K562 (cell line): ENCODE measurements at regions not wholly inside any gene's neighbourhood (a gene's known extent, or its start where the extent isn't known, plus 50 kb on each side); places are given as distances from the start of the nearest gene placed in this dataset.

ENCODE experiments used
- ATAC-seq: fragments of 200-7000 bp; cut with Tn5 transposase; 3 replicates; pipeline ENCODE4 v1.9.1; 2020; ENCODE audit warnings: moderate library complexity
- BruUV-seq: library from RNA; stranded (reverse); fragments of 400-500 nt; replicated peaks from 2 replicates; lab custom pipeline; 2021; lab: Mats Ljungman, UMichigan
- CTCF ChIA-PET: fragments of 300-600 bp; formaldehyde crosslinking; extraction: SDS; loops from one replicate; lab custom pipeline; 2021; ENCODE audit warnings: low intra/inter-chr PET ratio; lab: Yijun Ruan, JAX
- POLR2A ChIA-PET: fragments of 300-600, 350-650 bp; sonication (Branson Sonifier 250); formaldehyde crosslinking; extraction: SDS; loops from one replicate; lab custom pipeline; 2021; ENCODE audit warnings: antibody characterized with exemption, inconsistent platforms; lab: Yijun Ruan, JAX
- DNase-seq, 4 experiments: peaks; one replicate each; pipeline versions ENCODE4 v3.0.0 to v3.0.0-alpha.2; 2011 to 2018; ENCODE audit warnings: low spot score in 3 of 4, mixed read lengths in 3 of 4; ENCODE audit errors: extremely low read depth in 1 of 4
- FAIRE-seq: peaks from 2 replicates; lab custom pipeline; 2011; peaks lifted over from hg19 to GRCh38; lab: Jason Lieb, UNC
- H2AFZ ChIP-seq: 2 replicates; pipeline ENCODE4 v1.6.0; 2011; ENCODE audit warnings: low read depth, low read length, control low read depth, inconsistent platforms
- H3K27ac ChIP-seq: fragments of 200-600 bp; 3 replicates; pipeline ENCODE4 v1.8.0; 2011; ENCODE audit warnings: low read depth, mild to moderate bottlenecking, control low read depth, inconsistent platforms, low read length, moderate library complexity, mixed read lengths; ENCODE audit errors: extremely low read depth
- H3K27me3 ChIP-seq, 2 experiments: fragments of 300-600 bp in 1 of 2; 2 replicates in 1 of 2; 3 replicates in 1 of 2; pipeline versions ENCODE4 v1.6.0 to v1.8.0; 2011; ENCODE audit warnings: inconsistent platforms in 2 of 2, low read length in 2 of 2, mild to moderate bottlenecking in 1 of 2, mixed read lengths in 1 of 2, moderate library complexity in 1 of 2; ENCODE audit not compliant: control insufficient read depth in 2 of 2, insufficient read depth in 2 of 2
- H3K36me3 ChIP-seq: fragments of 300-600 bp; 3 replicates; pipeline ENCODE4 v1.8.0; 2011; ENCODE audit warnings: mild to moderate bottlenecking, low read length, inconsistent platforms; ENCODE audit not compliant: control insufficient read depth, insufficient read depth
- H3K4me1 ChIP-seq, 2 experiments: fragments of 200-600 bp in 1 of 2; replicated peaks in 1 of 2; 2 replicates in 1 of 2; 3 replicates in 1 of 2; pipeline versions ENCODE4 v1.5.1 to v1.8.0; 2011; ENCODE audit warnings: inconsistent platforms in 2 of 2, low read length in 2 of 2, mild to moderate bottlenecking in 1 of 2, mixed read lengths in 1 of 2, moderate library complexity in 1 of 2; ENCODE audit not compliant: control insufficient read depth in 2 of 2, insufficient read depth in 2 of 2
- H3K4me2 ChIP-seq: 2 replicates; pipeline ENCODE4 v1.6.1; 2011; ENCODE audit warnings: low read length, control low read depth, inconsistent platforms, mixed read lengths; ENCODE audit not compliant: insufficient read depth
- H3K4me3 ChIP-seq: fragments of 200-600 bp; sonication (generic), shearing (Covaris generic); 2 replicates; pipeline ENCODE4 v1.5.1; 2016; ENCODE audit warnings: control low read depth, inconsistent platforms
- H3K79me2 ChIP-seq: fragments of 200-600 bp; 3 replicates; pipeline ENCODE4 v1.8.0; 2011; ENCODE audit warnings: low read length, inconsistent platforms; ENCODE audit not compliant: control insufficient read depth, insufficient read depth
- H3K9ac ChIP-seq, 2 experiments: 2 replicates each; pipeline versions ENCODE4 v1.6.0 to v1.6.1; 2011; ENCODE audit warnings: low read depth in 2 of 2, low read length in 2 of 2, control low read depth in 1 of 2, inconsistent platforms in 1 of 2, mild to moderate bottlenecking in 1 of 2, mixed read lengths in 1 of 2; ENCODE audit not compliant: insufficient read depth in 1 of 2
- H3K9me1 ChIP-seq: one replicate; pipeline ENCODE4 v1.6.0; 2011; ENCODE audit warnings: inconsistent platforms, mild to moderate bottlenecking, low read length, moderate library complexity; ENCODE audit not compliant: control insufficient read depth, insufficient read depth
- H3K9me3 ChIP-seq: replicated peaks from 2 replicates; pipeline ENCODE4 v1.5.1; 2011; ENCODE audit warnings: low read depth, low read length, inconsistent platforms; ENCODE audit not compliant: control insufficient read depth, insufficient read depth
- H4K20me1 ChIP-seq: replicated peaks from 2 replicates; pipeline ENCODE4 v1.6.1; 2011; ENCODE audit warnings: low read length, inconsistent platforms, mixed read lengths; ENCODE audit not compliant: control insufficient read depth, insufficient read depth
- CBX5 ChIP-seq: IDR thresholded peaks from 2 replicates; pipeline ENCODE4 v1.6.1; 2014; ENCODE audit warnings: low read depth, borderline replicate concordance
- FOXM1 ChIP-seq, 2 experiments: fragments of 450-650 bp in 1 of 2; sonication (generic) in 1 of 2; formaldehyde crosslinking in 1 of 2; IDR thresholded peaks; 2 replicates each; pipeline versions ENCODE4 v1.6.1 to v1.9.0; 2017 to 2022; ENCODE audit warnings: low read depth in 2 of 2, mild to moderate bottlenecking in 2 of 2, missing genetic modification reagents in 1 of 2, moderate library complexity in 1 of 2
- HNRNPL ChIP-seq: fragments of 200-400 bp; formaldehyde crosslinking; IDR thresholded peaks from 2 replicates; pipeline ENCODE4 v1.6.1; 2017; ENCODE audit warnings: low read depth, mild to moderate bottlenecking, low read length
- ILK ChIP-seq: fragments of 450-650 bp; IDR thresholded peaks from 2 replicates; pipeline ENCODE4 v1.6.1; 2016; ENCODE audit warnings: missing genetic modification characterization, low read depth, mild to moderate bottlenecking, missing compliant biosample characterization, moderate library complexity, borderline replicate concordance
- KAT7 ChIP-seq: sonication (generic); formaldehyde crosslinking; IDR thresholded peaks from 2 replicates; pipeline ENCODE4 v1.8.0; 2022; ENCODE audit warnings: missing genetic modification reagents, mild to moderate bottlenecking, borderline replicate concordance
- MED1 ChIP-seq: sonication (generic); formaldehyde crosslinking; IDR thresholded peaks from 2 replicates; pipeline ENCODE4 v1.8.1; 2023; ENCODE audit warnings: missing genetic modification reagents, borderline replicate concordance
- PURB ChIP-seq: sonication (generic); formaldehyde crosslinking; IDR thresholded peaks from 2 replicates; pipeline ENCODE4 v1.9.0; 2021; ENCODE audit warnings: low read depth, mild to moderate bottlenecking, missing genetic modification reagents
- RAD51 ChIP-seq: fragments of 450-650 bp; IDR thresholded peaks from 2 replicates; pipeline ENCODE4 v1.7.1; 2016; ENCODE audit warnings: low read depth, mild to moderate bottlenecking, borderline replicate concordance
- RNF219 ChIP-seq: fragments of 250-450 bp; sonication (Bioruptor Pico); IDR thresholded peaks from 2 replicates; pipeline ENCODE4 v1.5.0; 2022; ENCODE audit warnings: mild to moderate bottlenecking
- SAP30 ChIP-seq: fragments of 200-600 bp; sonication (generic); IDR thresholded peaks from 2 replicates; pipeline ENCODE4 v1.6.1; 2012; ENCODE audit warnings: borderline replicate concordance, low read depth, mild to moderate bottlenecking, moderate library complexity, low read length, control low read depth, inconsistent platforms; ENCODE audit not compliant: insufficient read depth, poor library complexity, severe bottlenecking
- ZBTB2 ChIP-seq: fragments of 450-650 bp; IDR thresholded peaks from 2 replicates; pipeline ENCODE4 v1.6.1; 2016; ENCODE audit warnings: antibody characterized with exemption
- ZNF232 ChIP-seq: sonication (generic); formaldehyde crosslinking; IDR thresholded peaks from 2 replicates; pipeline ENCODE4 v1.8.0; 2022; ENCODE audit warnings: mild to moderate bottlenecking, missing genetic modification reagents
- ZNF282 ChIP-seq: sonication (generic); formaldehyde crosslinking; IDR thresholded peaks from 2 replicates; pipeline ENCODE4 v1.8.1; 2023; ENCODE audit warnings: missing genetic modification reagents
- ZNF512 ChIP-seq: IDR thresholded peaks from 2 replicates; pipeline ENCODE4 v1.6.1; 2016; ENCODE audit warnings: missing genetic modification characterization, missing compliant biosample characterization
- ZNF77 ChIP-seq: fragments of 250-450 bp; sonication (Bioruptor Pico); IDR thresholded peaks from 2 replicates; pipeline ENCODE4 v1.5.0; 2020
- WGBS: fragments of 100-300 bp; shearing (Covaris generic); methylation state at CpG from one replicate; pipeline ENCODE4 v1.1.6; 2016; ENCODE audit warnings: low coverage, mixed read lengths; ENCODE audit not compliant: insufficient coverage; ENCODE audit errors: missing lambda C conversion rate; 5-methylcytosine and 5-hydroxymethylcytosine counted together
- in situ Hi-C: fragments of 300-500 bp; cut with MboI; formaldehyde crosslinking; loops from 4 replicates; pipeline ENCODE4 v1.15.0; 2018; ENCODE audit warnings: inconsistent platforms, mixed read lengths
- intact Hi-C: fragments of 100-400 bp; cut with micrococcal nuclease; formaldehyde crosslinking; loops from 2 replicates; pipeline ENCODE4 v1.14.2; 2022

- Histone ChIP-seq H3K36me3 (no peaks in the 10 kb centered on the region), H3K9ac (no peak overlapping the region), H3K27me3 (no peaks in the 10 kb centered on the region), H4K20me1 (no peaks in the 10 kb centered on the region), H3K9me3 (0 out of 2 replicates have a peak, but pooled peaks cover 2% of the 10 kb centered on the region), H3K4me2 (no peak overlapping the region), H3K4me1 (no peaks in the 10 kb centered on the region), H3K9me1 (no peaks in the 10 kb centered on the region), H2AFZ (no peak overlapping the region), H3K27ac (no peak overlapping the region), H3K4me3 (no peak overlapping the region), H3K79me2 (no peaks in the 10 kb centered on the region)
- TF ChIP-seq CBX5 (no peak), ZNF282 (CRISPR knock-in tag) (no peak), KAT7 (CRISPR knock-in tag) (no peak), ZNF77 (CRISPR knock-in tag) (no peak), ZNF232 (no peak), RNF219 (CRISPR knock-in tag) (no peak), MED1 (CRISPR knock-in tag) (no peak), HNRNPL (no peak), ZNF512 (tag) (no peak), PURB (CRISPR knock-in tag) (no peak), ILK (tag) (no peak), RAD51 (no peak), ZBTB2 (no peak), SAP30 (no peak), FOXM1 (IDR thresholded peaks at IDR 0.05; ENCODE audit: low read depth) (no peak), FOXM1 (CRISPR knock-in tag; IDR thresholded peaks at IDR 0.05; ENCODE audit: low read depth) (no peak)
- in situ Hi-C loops = no loop called here
- BruUV-seq = no TSS peak
- ChIA-PET POLR2A (no interaction called here), CTCF (no interaction called here)
- intact Hi-C loops = no loop called here
- ATAC-seq (no peak), FAIRE-seq (no peak), DNase-seq (no peak)
- WGBS = 0% methylated on average over 2 of the region's 2 CpGs
Observed at GRCh38 chr7:19621740-19622139, 87.1 kb downstream of the POLR1F start.
